ENCODE measurements at regions not wholly inside any gene's neighbourhood (a gene's known extent, or its start where the extent isn't known, plus 50 kb on each side); places are given as distances from the start of the nearest gene placed in this dataset.
"Not testable (repeated sequence)": the region's sequence is repeated elsewhere in the genome, so short reads cannot be mapped to it uniquely, and the experiment has no call there.

DNA sequence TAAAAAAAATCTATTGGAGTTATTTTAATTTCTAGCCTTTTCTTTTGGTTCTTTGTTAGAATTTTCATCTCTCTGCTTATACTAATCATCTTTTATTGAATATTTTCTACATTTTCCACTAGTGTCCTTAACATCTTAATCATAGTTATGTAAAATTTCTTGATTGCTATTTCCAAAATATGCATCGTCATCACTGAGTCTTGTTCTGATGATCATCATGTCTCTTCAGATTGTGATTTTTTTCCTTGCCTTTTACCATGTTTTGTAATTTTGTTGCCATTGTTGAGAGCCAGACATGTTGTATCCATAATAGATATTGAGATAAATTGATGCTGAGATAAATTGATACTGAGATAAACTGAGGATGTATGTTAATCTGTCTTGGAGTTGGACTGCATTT is 919.1 kb upstream of the FOXG1 start:
- not testable (repeated sequence) for DNase-seq

DNA sequence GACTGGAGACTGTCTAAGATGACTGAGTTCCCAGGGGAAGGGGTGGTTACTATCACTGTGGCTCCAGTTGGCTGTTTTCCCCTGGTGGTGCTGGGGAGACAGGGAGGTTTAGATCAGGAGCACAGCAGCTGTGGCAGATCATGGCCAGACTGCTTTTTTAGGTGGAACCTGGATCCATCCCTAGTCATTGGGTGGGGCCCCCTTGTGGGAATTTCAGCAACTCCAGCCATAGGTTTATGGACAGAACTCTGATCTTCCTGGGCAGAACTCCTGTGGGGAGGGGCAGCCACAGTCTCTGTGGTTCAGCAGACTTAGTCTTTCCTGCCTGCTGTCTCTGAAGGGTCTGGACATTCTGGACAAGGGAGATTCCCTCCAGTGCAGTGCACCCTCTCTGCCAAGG is 917.4 kb upstream of the FOXG1 start:
- not testable (repeated sequence) for DNase-seq

DNA sequence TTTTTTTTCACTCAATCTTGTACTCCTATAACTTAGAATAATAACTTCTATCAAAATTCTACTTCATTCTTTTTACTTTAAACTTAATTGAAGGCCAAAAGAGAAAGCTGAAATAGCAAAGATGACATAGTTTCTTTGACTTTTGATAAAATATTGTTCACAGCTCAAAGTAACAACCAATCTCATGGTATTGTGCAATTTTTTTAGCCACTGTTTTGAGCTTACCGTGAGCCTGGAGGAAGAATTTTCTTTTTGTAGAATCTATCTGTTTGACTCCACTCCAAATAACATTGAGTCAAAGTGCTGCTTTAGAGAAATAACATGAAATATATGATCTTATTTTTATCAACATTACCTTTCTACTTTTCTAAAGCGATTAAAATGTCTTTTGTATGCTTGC is 903.9 kb upstream of the FOXG1 start:
- DNase-seq, result no peak

DNA sequence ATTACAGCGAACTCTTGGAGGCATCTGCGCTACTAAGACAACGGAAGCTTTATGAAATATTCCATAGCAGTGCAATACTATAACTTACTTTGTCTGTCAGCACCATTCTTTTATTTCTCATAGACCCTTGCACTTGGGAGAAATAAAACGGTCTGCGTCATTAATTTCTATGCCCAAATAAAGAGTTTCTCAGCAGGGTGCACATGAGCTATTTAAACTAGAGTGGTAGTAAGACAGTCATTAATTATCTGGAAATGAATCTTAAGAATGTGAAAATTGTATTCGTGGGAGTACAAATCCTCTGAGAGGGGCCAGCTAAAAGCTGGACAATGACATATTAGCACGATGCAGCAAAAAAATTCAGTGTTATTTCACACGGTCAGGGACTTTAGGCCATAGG is 903.4 kb upstream of the FOXG1 start:
- no peak for DNase-seq

DNA sequence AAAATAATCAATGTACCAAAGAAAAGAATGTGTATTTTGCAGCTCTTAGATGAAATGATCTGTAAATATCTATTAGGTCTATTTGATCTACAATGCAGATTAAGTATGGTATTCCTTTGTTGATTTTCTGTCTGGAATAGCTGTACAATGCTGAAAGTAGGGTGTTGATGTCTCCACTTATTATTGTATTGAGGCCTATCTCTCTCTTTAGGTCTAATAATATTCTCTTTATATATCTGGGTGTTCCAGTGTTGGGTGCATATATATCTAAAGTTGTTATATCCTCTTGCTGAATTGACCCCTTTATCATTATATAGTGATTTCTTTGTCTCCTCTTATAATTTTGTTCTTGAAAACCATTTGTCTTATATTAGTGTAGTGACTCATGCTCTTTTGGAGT is 885.5 kb upstream of the FOXG1 start:
- DNase-seq, result no peak

DNA sequence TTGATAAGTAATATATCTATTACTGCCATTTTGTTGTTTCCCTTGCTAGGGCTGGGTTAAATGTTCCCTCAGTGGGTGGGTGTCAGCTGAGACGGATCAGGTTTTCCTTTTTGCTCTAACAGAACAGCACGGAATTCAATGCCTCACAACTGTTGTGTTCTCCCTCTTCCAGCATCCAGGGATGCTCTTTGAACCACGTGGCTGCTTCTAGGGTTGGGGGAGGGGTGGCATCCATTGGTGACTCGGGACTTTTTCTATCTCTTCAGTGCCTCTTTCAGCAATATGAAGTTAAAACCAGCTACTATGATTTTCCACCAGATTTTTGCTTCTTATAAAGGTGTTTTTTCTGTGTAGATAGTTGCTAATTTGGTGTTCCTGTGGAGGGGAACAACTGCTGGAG is 884.9 kb upstream of the FOXG1 start:
- no peak for DNase-seq

DNA sequence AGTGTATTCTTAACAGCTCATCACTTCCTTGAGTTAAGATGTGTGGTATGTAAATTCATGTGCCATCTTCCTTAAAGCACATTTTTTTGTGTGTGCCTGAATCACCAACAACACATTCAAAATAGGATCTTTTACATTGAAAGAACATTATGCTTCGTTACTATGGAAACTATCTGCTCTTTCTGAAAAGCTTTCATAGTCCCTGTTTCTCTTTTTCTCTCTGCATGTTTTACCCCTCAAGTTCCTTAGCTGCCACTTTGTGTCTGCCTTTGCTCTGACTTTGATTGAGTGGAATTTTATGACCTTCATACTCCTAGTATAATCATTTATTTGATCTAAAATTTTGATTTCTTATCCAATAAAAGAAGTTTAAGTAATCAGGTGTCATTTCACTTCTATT is 880.3 kb upstream of the FOXG1 start:
- no peak for DNase-seq

DNA sequence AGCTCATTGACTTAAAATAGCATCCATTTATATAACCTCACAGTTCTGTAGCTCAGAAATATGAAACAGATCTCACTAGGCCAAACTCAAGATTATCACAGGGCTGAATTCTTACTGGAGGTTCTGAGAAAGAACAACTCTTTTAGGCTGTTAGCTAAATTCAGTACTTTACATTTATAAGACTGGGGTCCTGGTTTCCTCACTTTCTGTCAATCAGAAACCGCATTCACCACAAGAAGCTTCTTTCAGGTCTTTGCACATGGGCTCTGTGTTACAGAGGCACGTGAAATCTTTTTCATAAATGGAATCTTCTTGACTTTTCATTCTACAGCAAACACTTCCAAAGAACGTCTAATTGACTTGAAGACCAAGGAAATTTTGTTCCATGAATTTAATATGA is 876.3 kb upstream of the FOXG1 start:
- no peak for DNase-seq

DNA sequence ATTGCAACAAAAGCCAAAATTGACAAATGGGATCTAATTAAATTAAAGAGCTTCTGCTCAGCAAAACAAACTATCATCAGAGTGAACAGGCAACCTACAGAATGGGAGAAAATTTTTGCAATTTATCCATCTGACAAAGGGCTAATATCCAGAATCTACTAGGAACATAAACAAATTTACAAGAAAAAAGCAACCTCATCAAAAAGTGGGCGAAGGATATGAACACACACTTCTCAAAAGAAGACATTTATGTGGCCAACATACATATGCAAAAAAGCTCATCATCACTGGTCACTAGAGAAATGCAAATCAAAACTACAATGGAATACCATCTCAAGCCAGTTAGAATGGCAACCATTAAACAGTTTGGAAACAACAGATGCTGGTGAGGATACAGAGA is 858.1 kb upstream of the FOXG1 start:
- DNase-seq, result not testable (repeated sequence)

DNA sequence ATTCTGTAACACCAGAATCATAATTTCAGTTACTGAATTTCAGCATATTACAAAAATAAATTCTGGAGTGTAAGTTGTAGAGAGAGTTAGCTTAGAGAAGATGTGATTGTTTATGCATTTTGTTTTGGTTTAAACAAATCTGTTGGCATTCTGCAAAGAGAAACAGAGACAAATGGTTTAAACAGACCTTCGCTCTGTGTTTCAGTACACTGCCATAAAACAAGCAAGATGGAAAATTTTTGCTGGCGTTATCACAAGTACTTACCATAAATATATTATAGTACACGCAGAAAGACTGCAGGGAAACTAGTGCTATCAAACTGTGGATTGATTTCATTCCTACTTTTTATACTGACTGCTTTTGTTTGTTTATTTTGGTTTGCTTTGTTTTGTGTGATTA is 850.3 kb upstream of the FOXG1 start:
- no peak for DNase-seq

DNA sequence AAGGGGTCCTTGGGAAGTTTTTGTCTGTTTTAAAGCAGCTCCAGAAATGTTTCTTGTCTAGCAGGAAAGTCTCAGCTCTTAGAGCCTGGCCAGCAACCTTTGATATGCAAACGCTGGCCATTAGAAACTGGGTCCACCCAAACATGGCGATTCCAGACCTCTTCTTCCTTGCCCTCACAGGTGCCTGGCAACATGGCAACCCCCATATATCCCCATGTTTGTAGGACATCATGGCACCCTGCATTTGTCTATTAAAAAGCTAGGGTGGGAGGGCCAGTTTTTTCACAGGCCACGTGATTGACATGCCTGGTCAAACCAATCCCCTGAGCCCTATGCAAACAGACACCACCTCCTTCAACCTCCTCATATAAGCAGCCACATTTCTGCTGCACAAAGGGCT is 848.7 kb upstream of the FOXG1 start:
- DNase-seq, result no peak

DNA sequence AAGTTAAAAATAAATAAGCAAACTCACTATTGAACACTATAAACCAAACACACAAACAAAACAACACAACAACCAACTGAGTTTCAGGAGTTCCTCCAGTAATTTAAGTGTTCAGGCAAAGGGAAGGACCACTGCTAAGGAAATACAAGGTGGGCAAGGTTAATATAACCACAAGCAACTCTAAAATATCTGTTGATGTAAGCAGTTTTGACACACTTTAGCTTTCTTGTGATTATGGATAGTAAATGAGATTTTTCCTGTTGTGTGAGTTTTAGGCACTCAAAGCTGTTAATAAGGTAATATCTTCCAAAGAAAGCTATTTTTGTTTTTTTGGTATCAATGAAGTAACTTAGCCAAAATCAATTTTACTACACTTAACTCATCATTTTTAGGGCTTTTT is 839.1 kb upstream of the FOXG1 start:
- DNase-seq, result no peak

DNA sequence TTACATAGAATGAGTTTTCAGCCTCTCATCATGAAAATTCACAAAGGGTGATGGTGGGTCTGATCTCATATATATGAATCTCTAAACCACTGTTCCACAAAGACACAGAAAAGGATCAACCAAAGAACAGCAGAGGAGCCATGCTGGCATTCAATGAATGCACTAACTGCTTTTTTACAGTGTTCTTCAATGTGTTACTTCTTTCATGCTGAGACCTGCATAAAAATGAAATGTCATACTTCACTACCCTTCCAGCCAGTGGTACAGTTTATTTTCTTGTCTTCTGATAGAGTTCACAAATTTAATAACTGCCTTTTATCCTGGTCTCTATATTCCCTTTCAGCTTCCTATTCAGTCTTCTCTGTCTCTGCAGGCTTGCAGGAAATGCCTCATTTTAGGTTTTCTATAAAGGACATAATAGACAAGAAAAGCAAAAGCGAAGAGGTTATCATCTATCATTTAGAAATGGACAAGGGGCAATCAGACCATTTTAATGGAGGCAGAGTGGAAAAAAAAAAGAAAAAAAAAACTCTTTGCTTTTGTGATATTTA is 836.7 kb upstream of the FOXG1 start:
- no peak for DNase-seq

DNA sequence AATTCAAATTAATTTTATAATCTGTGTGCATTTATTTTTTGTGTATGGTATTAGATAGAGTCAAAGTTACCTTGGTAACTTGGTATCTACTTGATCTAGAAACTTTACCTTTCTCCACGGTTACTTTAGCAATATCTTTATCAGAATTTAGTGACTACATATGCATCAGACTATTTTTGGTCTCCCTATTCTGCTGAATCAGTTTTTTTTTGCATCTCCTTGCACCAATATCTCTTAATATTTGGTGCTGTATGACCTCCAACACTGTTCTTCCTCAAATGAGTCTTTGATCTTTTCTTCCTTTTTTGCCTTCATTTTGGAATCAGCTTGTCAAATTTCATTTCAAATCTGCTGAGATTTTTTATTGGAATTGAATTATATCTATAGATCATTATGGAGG is 828.2 kb upstream of the FOXG1 start:
- no peak for DNase-seq

DNA sequence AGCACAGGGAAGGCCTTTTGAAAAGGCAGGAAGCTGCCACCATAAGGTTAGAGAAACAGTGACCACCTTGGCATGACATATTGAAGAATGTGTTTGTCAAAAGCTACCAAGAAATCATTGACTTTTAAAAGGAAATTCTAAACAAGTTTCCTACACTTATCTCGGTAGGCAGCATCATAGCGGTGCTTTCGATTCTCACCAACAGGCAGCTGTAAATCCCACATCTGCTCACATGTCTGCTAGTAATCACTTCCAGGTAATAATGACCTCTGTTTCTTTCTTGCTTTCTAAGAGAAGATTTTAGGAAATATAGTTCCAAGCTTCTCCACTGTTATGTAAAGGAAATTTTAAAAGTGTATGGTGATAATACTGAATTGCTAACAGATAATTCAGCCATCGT is 821.1 kb upstream of the FOXG1 start:
- no peak for DNase-seq

DNA sequence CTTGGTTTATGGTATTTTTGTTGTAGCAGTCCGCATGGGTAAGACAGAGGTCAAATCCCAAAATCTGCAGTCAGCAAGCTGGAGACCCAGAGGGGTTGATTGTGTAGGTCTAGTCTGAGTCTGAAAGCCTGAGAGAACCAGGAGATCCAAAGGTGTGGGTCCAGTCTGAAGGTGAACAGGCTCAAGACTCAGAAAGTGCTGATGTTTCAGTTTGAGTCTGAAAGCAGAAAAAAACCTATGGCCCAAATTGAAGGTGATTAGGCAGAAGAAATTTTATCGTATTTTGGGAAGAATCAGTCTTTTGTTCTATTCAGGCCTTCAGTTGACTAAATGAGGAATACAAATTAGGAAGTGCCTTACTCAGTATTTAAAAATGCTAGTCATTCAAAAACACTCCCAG is 807.8 kb upstream of the FOXG1 start:
- no peak for DNase-seq

DNA sequence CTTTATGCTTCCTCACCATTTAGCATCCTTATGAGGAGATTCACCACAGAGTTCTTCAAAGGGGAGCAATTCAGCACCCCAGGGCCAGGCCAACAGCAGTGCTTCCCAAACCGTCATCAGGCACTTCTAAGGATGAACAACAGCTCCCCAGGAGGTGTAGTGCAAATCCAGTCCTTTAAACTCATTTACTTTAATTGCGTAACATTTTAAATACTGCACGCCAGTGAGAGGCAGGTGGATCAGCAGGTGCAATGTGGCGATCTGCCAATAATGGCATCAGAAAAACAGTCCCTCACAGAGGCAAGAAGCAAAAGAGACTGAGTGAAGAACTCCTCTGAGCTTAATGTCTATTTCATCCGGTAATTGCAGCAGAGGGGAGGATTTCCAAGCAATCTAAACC is 770.9 kb upstream of the FOXG1 start:
- no peak for DNase-seq

DNA sequence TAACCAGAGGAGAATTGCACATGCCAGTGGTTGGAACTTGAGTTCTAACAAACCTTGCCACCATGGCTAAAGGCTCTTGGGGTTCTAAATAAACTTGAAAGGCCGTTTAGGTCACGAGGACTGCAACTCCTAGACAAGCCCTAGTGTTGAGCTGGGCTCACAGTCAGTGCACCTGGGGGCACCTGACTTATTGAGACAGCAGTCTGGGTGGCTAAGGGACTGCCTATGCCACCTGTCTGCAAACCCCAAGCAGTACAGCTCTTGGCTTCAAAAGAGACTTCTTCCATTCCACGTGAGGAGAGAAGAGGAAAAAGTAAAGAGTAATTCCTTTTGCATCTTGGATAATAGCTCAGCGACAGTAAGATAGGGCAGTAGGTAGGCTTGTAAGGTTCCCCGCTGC is 765.6 kb upstream of the FOXG1 start:
- no peak for DNase-seq

DNA sequence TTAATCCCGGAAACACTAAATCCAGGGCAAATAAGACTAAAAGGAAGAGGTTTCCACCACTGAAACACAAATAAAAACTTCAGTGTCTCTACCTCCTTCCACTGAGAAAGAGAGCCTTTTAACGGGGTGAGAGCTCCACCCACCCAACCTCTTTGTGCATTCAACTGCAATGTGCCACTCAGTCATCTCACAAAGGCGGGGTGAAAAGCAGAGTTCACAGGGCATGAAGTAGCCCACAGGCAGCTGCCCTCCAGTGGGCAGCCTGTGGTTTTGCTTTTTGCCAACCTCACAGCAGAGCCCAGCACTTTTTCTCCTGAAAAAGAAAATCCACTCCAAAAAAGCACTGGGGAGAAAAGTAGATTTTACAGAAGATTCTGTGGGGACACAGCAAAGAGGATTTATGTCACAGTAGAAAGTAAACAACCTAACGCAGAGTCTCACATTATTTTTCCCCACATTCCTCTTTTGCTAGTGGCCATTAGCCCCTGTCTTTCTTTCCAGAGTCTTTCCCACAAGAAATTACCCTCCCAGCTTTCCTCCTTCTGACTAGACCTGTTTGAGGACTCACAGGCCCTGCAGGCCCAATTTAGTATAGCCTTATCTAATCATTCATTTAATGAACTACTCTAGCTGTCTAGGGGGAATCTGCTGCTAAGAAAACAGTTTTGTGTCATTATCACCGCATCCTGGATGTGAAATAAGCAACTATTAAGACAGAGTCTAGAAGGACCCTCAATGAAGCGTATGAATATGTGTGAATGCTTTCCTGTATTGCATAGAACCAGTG is 753.8 kb upstream of the FOXG1 start:
- DNase-seq, result no peak

DNA sequence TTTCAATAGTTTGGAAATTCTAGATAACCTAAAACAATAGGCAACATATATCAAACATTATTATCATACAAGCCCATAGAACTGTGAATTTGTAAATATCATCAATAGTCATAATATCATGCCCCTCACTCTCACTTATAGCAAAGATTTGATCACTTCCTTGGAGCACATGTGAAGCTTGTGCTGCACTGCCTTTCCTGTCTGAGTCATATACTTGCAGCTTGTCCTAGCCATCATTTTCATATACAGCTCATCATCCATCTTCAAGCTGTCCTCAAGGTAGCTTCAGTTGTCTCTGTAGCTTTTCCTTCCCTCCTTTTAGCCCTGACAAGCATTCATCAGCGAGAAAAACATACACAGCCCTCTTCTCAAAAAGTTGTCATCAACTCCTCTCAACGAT is 746.5 kb upstream of the FOXG1 start:
- DNase-seq, result no peak

DNA sequence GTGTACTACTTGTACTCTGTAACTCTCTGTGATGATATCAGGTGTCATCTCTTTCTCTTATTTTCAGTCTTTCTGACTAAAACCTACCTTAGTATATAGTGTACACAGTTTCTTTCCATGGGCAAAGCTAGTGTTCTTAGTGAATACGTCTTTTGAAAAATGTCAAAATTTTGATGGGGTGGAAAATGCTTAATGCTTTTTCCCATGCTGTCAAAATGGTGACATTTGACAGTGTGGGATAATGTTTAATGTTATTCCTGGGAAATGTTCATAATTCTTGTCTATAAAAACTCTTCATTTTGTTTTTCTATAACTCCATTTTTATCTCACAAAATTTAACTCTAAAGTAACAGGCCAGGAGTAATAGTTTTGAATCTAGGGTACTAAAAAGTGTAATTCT is 742.7 kb upstream of the FOXG1 start:
- no peak for DNase-seq

DNA sequence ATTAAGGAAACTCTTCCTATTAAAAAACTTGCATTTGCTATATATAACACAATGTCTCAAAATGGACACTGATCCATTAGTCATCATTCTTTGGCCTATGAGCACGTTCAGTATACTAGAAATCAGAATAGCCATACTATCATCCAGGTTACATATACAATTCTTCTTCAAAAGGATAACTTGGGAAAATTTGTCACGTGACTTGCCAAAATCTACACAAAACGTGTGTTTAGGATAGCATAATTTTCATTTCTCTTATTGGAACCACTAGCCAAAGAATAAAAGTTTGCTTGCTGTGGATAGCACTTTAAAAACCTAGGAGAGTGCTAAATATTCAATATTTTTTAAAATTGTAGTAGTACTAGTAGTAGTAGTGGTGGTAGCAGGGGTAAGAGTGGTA is 714.3 kb upstream of the FOXG1 start:
- DNase-seq, result no peak

DNA sequence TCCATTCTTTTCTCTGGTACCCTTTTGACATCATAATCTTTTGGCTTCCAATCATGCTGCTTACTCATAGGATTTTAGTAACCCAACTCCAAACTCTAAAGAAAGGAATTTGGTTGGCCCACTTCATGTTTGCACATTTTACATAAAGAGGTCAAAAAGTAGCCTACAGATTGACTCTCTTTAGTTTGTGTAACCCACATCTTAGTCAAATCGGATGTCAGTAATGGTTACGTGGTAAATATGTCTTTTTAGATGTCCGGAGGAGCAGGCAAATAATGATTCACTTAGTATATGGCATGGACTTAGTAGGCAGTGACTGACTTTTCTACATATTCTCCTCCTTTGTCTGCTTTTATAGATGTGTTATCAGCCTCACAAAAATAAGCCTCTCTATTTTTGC is 711.6 kb upstream of the FOXG1 start:
- no peak for DNase-seq

DNA sequence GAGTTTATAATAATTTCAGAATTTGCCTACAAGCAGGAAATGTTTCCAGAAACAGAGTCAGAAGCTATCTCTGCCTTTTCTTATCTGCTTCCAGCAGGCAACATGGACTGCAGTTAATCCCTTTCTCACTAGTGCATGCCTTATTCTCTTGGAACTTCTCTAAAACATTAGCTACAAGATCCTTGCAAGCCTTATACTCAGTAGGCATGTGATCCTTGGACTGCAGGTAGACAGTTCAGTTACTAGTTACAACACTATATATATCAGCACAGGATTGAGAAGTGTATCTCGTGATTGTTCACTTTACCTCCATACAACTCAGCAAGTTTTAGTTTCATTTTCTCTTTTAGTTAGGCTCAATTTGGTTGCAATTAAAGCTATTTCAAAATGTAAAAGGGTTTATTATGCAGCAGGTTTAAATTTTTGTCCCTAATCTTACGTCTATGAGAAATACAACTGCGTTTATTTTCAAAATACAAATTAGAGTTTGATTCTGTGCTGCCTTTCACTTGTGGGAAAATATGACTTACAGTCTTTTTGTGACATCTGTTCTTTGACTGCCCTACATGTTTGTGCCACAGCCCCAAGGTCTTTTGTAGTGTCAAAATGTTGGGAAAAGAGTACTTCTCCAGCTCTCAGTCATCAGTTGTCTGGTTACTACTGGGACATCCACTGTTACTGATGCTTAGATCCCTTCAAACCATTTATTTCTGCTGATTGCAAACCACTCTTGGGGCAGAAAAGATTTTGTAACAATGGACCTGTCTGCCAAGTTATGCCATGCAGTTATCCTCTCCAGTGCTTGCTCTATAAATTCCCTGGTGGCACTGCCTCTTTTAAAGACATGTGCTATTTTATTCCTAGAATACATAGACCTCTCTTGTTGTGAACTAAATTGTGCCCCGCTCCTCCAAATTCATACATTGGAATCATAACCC is 709.0 kb upstream of the FOXG1 start:
- no peak for DNase-seq
